Stomach (tissue), 8 donors: ENCODE measurements at regions not wholly inside any gene's neighbourhood (a gene's known extent, or its start where the extent isn't known, plus 50 kb on each side); places are given as distances from the start of the nearest gene placed in this dataset.

Experiments
- DNase-seq, 2 donors: peaks; one replicate each; pipeline versions ENCODE4 v3.0.0 to v3.0.0-alpha.2; 2013 to 2019
- H3K27ac ChIP-seq, 5 donors: fragments of 200-600 bp in 4 of 5; sonication (generic) in 4 of 5; one replicate each; pipeline ENCODE4 v1.5.1; 2013 to 2019; ENCODE audit warnings: mild to moderate bottlenecking in 1 of 5, moderate library complexity in 1 of 5
- H3K27me3 ChIP-seq, 3 donors: fragments of 200-600 bp; sonication (generic); one replicate each; pipeline ENCODE4 v1.5.1; 2017 to 2019; ENCODE audit warnings: mixed run types in 1 of 3
- H3K36me3 ChIP-seq, 4 donors: fragments of 200-600 bp; sonication (generic); 1 replicate in 3 of 4; 2 replicates in 1 of 4; pipeline ENCODE4 v1.5.1; 2016 to 2019
- H3K4me1 ChIP-seq, 4 donors: fragments of 200-600 bp; sonication (generic); one replicate each; pipeline ENCODE4 v1.5.1; 2016 to 2019
- H3K4me3 ChIP-seq, 4 donors: fragments of 200-600 bp; sonication (generic) in 3 of 4; one replicate each; pipeline ENCODE4 v1.5.1; 2016 to 2019; ENCODE audit warnings: mild to moderate bottlenecking in 1 of 4
- H3K9me3 ChIP-seq, 4 donors: fragments of 200-600 bp; sonication (generic); one replicate each; pipeline ENCODE4 v1.5.1; 2016 to 2019
- EP300 ChIP-seq: sonication (generic); formaldehyde crosslinking; IDR thresholded peaks from one replicate; pipeline ENCODE4 v1.6.1; 2017; ENCODE audit warnings: antibody characterized with exemption
- POLR2A ChIP-seq, 4 donors: fragments of 450-650 bp; IDR thresholded peaks; one replicate each; pipeline ENCODE4 v1.6.1; 2016; ENCODE audit warnings: antibody characterized with exemption in 4 of 4, control low read depth in 2 of 4, mild to moderate bottlenecking in 1 of 4, moderate library complexity in 1 of 4
- POLR2AphosphoS5 ChIP-seq, 3 donors: sonication (generic); formaldehyde crosslinking; IDR thresholded peaks; one replicate each; pipeline ENCODE4 v1.6.1; 2016; ENCODE audit warnings: antibody characterized with exemption in 3 of 3
- WGBS, 5 donors: extraction: QIAGEN DNeasy Blood & Tissue Kit in 3 of 5; methylation state at CpG; one replicate each; pipeline versions ENCODE4 v1.1.5 to v1.1.7; 2013 to 2018; 5-methylcytosine and 5-hydroxymethylcytosine counted together
- intact Hi-C: fragments of 100-400 bp; cut with DNase I; formaldehyde crosslinking; loops from one replicate; pipeline ENCODE4 v1.15.1; 2023; ENCODE audit warnings: low total_unique reads
- TF ChIP-seq, protein P1 (sequence below), 7 experiments: fragments of 450-650 bp in 4 of 7; fragments of 200-600 bp in 3 of 7; sonication (generic) in 3 of 7; IDR thresholded peaks; one replicate each; pipeline ENCODE4 v1.5.1; 2016 to 2019; ENCODE audit warnings: antibody characterized with exemption in 7 of 7, control low read depth in 2 of 7, mild to moderate bottlenecking in 1 of 7
- donor health status: healthy with polysubstance abuse.
- donor health status: Bipolar disorder and iron deficiency.
- donor health status: healthy.

DNA sequence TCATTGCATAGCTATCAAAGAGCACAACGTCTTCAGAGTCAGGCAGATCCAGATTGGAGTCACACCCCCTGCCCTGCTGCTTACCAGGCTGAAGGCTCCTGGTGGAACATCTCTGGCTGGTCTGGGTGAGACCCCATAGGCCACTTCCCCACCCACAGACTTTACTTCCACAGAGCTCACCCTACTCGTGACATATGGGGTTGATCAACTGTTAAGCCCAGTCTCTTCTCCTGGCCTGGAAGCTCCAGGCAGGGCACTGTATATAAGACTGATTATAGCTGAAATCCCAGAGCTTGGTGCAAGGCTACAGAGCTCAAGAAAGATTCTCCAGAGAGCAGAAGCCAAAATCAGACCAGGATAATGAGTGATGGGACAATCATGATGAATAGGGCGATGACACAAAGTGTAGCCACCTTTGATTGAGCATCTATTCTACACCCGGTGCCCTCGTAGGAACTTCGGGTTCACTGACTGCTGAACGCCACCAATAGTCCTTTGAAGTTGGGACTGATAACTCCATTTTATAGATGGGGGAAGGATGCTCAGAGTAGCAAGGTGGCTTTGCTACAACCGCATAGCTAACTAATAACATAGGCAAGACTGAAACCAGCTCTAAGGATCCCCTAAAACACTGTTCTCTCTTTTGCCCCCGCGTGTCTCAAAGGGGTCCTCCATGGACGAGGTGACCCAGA is 287.8 kb downstream of the BCL11B start:
- H3K9me3 ChIP-seq = peaks cover 0 to 5% (median 1%) of the 10 kb centered on the region in 4 donors
- no peak overlapping the region for H3K4me3 ChIP-seq
- WGBS, 5 donors = 72 to 85% (median 77%) methylated on average over 11 of the region's 11 CpGs
- intact Hi-C loops = no loop called here
- no peaks in the 10 kb centered on the region for H3K36me3 ChIP-seq
- no peaks in the 10 kb centered on the region for H3K4me1 ChIP-seq
- no peak overlapping the region for H3K27ac ChIP-seq
- no peaks in the 10 kb centered on the region for H3K27me3 ChIP-seq
- TF ChIP-seq EP300 = no peak
- TF ChIP-seq, protein P1, sequence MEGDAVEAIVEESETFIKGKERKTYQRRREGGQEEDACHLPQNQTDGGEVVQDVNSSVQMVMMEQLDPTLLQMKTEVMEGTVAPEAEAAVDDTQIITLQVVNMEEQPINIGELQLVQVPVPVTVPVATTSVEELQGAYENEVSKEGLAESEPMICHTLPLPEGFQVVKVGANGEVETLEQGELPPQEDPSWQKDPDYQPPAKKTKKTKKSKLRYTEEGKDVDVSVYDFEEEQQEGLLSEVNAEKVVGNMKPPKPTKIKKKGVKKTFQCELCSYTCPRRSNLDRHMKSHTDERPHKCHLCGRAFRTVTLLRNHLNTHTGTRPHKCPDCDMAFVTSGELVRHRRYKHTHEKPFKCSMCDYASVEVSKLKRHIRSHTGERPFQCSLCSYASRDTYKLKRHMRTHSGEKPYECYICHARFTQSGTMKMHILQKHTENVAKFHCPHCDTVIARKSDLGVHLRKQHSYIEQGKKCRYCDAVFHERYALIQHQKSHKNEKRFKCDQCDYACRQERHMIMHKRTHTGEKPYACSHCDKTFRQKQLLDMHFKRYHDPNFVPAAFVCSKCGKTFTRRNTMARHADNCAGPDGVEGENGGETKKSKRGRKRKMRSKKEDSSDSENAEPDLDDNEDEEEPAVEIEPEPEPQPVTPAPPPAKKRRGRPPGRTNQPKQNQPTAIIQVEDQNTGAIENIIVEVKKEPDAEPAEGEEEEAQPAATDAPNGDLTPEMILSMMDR (IDR thresholded peaks at IDR 0.05) = no peak
- no peak for TF ChIP-seq POLR2AphosphoS5 (IDR thresholded peaks at IDR 0.05)
- no peak for TF ChIP-seq POLR2A (IDR thresholded peaks at IDR 0.05)
- no peak for DNase-seq

GRCh38 chr14:98984719-98985041 is 287.3 kb downstream of the BCL11B start:
- TF ChIP-seq POLR2AphosphoS5 (IDR thresholded peaks at IDR 0.05) (no peak), EP300 (no peak), POLR2A (IDR thresholded peaks at IDR 0.05) (no peak)
- TF ChIP-seq, protein P1 (IDR thresholded peaks at IDR 0.05) = no peak
- 51 to 77% (median 69%) methylated on average over 6 to 7 of the region's 7 CpGs for WGBS, 5 donors
- Histone ChIP-seq H3K4me1 (no peaks in the 10 kb centered on the region), H3K9me3 (peaks cover 0 to under 1% (median 0%) of the 10 kb centered on the region in 4 donors), H3K27ac (peak overlapping the region in 1 of 5 donors; percentile 27), H3K4me3 (no peak overlapping the region), H3K27me3 (no peaks in the 10 kb centered on the region), H3K36me3 (no peaks in the 10 kb centered on the region)
- DNase-seq = peak; percentile 34 to 54
- intact Hi-C loops = no loop called here

GRCh38 chr14:98993818-98994217 is 278.2 kb downstream of the BCL11B start:
- H3K27me3 ChIP-seq = peaks cover 0 to 5% (median 0%) of the 10 kb centered on the region in 3 donors
- no peak overlapping the region for H3K4me3 ChIP-seq
- no peaks in the 10 kb centered on the region for H3K4me1 ChIP-seq
- TF ChIP-seq EP300 = no peak
- TF ChIP-seq POLR2A (IDR thresholded peaks at IDR 0.05) = no peak
- no peak for TF ChIP-seq POLR2AphosphoS5 (IDR thresholded peaks at IDR 0.05)
- TF ChIP-seq, protein P1 (IDR thresholded peaks at IDR 0.05) = no peak
- 56 to 96% (median 77%) methylated on average over 1 of the region's 1 CpG for WGBS, 5 donors
- no peak for DNase-seq
- intact Hi-C loops = no loop called here
- H3K27ac ChIP-seq = no peak overlapping the region
- no peaks in the 10 kb centered on the region for H3K9me3 ChIP-seq
- H3K36me3 ChIP-seq = no peaks in the 10 kb centered on the region

- DNase-seq = no peak
- WGBS, 5 donors = 60 to 71% (median 66%) methylated on average over 3 of the region's 3 CpGs
- no peaks in the 10 kb centered on the region for H3K4me1 ChIP-seq
- H3K36me3 ChIP-seq = no peaks in the 10 kb centered on the region
- peaks cover 0 to 5% (median 0%) of the 10 kb centered on the region in 3 donors for H3K27me3 ChIP-seq
- intact Hi-C loops = no loop called here
- H3K9me3 ChIP-seq = no peaks in the 10 kb centered on the region
- H3K4me3 ChIP-seq = no peak overlapping the region
- H3K27ac ChIP-seq = no peak overlapping the region
- no peak for TF ChIP-seq POLR2AphosphoS5 (IDR thresholded peaks at IDR 0.05)
- no peak for TF ChIP-seq EP300
- TF ChIP-seq, protein P1 (IDR thresholded peaks at IDR 0.05) = no peak
- TF ChIP-seq POLR2A (IDR thresholded peaks at IDR 0.05) = no peak
Measured at GRCh38 chr14:98994561-98994960, 277.4 kb downstream of the BCL11B start.
